ENCODE measurements at regions not wholly inside any gene's neighbourhood (a gene's known extent, or its start where the extent isn't known, plus 50 kb on each side); places are given as distances from the start of the nearest gene placed in this dataset.

DNA sequence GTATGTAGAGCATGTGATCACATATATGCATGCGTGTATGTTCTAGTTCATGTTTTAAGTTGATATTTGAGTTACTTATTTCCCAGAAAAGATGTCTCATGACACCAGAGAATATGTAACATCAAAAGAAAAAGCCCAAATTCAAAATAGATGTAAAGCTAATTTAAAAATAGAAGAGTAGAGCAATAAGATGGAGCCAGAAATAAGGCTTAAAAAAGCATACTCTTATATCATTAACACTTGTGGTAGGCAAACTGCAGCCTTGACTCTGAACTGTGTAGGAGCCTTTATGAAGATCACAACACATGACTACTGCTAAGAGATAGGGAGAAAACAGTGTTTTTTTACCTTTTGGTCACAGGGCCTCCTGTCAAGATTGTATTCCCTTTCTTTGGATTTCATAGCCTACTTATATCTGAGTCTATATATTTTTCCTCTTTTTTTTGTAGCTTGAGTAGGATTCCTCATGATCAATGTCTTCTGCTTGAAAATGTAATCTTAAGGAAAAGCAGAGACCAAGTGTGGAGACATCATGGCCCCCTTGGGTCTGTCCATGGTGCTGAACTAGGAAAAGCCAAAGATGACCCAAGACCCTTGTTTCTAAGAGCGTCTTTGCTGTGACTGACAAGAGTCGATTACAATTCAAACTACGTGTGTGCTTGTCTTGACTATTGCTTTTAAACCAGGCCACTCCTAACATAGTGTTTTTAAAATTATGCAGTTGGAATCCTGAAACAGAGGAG lies 390.4 kb downstream of the SHISA9 start:
- no peak for DNase-seq

DNA sequence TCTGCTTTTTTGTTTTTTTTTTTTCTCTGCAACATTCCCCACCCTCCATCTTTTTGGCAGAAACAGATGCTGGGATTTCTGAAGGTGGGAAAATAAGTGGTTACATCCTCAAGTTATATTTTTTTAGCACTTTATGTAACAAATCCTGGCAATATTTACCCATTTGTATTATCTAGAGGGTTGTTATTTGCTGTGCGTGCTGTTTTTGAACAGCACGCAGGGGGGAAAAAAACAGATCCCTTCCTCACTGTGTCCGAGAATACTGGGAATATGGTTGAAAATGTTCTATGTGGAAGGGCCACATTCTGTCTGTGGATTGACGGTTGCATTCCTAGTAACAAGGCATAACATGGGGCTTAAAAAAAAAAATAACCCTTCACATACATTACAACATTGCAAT lies 394.8 kb downstream of the SHISA9 start:
- DNase-seq: no peak

DNA sequence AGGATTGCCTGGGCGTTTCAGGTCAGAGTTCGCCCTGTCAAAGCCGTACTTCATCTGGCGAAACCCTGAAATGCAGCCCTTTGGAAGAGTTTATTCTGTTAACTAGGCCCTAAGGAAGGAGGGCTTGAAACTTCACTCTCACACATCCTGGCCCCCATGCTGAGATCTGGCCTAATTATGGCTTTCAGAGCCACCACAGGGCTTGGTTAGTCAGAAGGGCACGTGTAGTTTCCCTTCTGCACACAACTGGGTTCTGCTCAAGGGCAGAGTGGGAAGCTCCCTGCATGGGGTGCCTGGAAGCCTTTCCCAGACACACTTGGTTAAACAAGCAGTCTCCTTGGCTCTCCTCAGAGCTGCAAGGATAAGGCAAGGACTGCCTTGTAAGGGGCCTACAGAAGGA lies 397.3 kb downstream of the SHISA9 start:
- DNase-seq: no peak

DNA sequence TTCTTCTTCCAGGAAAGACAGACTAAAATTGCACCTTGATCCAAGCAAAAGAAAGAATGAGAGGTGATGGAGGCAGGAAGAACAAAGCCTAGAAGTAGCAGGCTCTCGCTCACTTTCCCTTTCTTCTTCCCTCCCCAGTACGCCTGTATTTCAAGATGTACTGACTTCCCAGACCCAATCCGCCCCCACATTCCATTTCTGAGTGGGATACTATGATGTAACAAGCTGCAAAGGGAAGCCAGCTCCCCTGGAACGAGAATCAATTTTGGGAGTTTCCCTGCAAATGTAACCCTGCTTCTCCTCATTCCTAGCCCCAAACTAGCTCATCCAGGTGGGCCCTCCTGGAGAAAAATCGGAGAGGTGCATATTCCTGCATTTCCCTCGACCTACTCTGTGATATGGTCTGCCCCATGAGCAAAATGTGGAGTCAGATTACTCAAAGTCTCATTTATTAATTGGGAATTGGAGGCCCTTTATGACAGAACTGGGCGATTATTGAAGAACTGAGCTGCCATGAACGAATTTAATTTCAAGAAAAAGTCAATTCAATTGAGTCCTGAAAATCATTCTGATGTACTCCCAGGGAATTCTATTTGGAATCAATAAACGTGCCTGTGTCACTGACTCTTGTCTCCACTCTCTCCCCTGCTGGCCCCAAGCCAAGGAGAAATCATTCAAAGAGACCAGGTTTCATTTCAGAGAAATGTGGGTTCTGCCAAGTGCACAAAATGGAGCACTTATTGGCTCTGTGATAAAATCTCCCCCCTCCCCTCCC lies 398.9 kb downstream of the SHISA9 start:
- DNase-seq: no peak

DNA sequence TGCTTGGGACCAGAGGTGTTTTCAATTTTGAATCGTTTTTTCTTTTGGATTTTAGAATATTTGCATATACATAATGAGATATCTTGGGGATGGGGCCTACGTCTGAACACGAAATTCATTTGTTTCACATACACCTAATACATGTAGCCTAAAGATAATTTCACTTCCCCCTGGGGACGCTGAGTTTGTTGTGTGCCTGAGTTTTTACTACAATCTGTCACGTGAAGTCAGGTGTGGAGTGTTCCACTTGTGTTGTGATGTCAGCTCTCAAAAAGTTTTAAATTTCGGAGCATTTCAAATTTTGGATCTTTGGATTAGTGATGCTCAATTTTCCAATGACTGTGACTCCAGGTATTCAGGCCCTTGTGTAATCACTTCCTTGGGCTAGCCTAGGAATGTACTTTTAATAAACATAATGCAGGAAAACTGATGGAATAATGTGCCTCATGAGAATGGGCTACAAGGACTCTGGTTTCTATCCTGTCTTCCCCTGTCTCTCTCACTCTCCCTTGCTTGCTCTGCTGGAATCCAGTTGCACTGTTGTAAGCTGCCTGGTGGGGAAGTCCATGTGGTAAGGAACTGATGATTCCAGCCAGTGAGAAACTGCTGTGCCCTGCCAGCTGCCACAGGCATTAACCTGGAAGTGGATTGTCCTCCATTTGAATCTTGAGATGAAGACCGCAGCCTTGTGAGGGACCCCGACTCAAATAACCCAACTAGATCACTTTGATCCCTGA lies 403.8 kb downstream of the SHISA9 start:
- no peak for DNase-seq

- DNase-seq: no peak
These were observed 405.0 kb downstream of the SHISA9 start for GRCh38 chr16:13306161-13306995.

GRCh38 chr16:13307255-13307654 lies 405.9 kb downstream of the SHISA9 start:
- no peak for DNase-seq

GRCh38 chr16:13307851-13308250 lies 406.5 kb downstream of the SHISA9 start:
- no peak for DNase-seq

DNA sequence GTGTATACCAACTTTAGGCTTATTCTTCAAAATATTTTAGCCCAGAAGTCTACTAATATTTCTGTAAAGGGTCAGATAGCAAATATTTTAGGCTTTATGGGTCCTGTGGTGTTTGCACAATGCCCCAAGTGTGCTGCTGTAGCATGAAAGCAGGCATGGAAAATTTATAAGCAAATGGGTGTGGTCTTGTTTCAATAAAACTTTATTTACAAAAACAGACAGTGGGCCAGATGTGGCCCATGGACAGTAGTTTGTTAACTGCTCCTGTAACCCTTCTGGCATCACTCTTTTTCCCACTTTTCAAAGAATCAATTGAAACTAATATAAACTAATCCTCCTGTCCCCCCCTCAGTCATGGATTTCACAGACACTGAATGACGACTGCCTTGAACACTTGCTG lies 410.7 kb downstream of the SHISA9 start:
- no peak for DNase-seq

GRCh38 chr16:13313351-13313750 lies 412.0 kb downstream of the SHISA9 start:
- no peak for DNase-seq

GRCh38 chr16:13314633-13315032 lies 413.2 kb downstream of the SHISA9 start:
- no peak for DNase-seq

DNA sequence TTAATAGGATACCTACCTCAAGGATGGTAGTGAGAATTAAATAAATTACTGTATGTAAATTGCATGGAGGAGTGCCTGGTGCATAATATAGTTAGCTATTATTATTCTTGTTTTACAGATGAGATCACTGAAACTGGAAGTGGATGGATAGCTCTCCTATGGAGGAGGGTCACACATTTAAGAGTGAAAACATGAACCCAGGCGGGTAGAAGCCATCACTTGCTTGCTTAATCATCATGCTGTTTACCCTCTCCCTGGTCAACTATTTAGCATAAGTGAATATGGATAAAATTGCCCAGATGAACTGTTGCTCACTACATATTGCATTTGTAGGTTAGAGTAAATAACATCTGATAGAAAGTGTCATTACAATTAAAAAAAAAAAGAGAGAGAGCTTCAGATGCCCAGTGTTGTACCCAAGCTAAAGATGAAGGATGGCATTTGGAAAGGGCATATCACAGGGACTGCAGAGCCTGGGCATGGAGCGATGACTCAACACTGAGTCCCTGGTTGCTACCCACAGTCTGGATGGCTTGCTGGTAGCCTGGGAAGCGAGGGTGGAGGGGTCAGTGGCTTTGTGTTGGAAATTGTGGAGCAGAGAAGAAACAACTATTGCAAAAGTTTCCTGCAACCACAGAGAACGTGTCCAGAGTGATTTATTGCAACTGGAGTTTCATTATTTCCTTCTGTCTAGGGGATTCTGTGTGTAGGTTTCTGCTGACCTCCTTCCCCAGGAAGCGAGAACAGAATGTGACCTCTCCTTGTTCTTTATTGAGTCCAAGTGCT lies 414.4 kb downstream of the SHISA9 start:
- DNase-seq: no peak

DNA sequence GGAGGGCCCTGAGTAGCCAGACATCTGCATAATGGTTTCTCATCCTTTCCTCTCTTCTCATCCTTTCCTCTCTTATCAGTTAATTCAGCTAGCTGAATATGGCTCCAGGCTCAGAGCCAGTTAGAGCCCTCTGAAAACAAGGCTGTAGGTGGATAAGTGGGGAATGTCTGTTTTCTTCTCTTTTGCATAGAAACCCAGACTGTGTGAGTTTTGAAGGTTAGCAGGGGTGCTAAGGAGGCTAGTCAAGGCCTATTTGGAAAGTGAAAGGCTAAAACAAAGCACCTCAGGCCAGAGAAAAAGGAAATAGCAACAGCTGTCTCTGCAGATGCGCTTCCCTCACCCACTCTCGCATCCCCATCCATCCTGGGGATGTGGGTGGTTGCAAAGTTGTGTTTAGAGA lies 420.9 kb downstream of the SHISA9 start:
- no peak for DNase-seq

DNA sequence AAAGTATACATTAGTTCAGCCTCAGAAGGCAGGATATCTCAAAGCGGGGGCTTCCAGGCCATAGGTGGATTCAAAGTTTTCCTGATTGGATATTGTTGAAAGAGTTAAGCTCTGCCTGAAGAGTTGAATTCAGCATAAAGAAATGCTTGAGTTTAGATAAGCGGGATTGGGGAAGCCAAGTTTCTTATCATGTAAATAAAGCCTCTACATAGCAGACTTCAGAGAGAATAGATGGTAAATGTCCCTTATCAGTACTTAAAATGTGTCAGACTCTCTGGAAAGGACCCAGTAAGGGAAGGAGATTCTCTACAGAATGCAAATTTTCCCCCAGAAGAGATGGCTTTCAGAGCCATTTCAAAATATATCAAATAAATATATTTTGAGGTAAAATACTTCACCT lies 423.5 kb downstream of the SHISA9 start:
- no peak for DNase-seq

- no peak for DNase-seq
These were observed 424.0 kb downstream of the SHISA9 start for GRCh38 chr16:13325396-13325795.

GRCh38 chr16:13331918-13332317 lies 430.5 kb downstream of the SHISA9 start:
- DNase-seq: no peak

DNA sequence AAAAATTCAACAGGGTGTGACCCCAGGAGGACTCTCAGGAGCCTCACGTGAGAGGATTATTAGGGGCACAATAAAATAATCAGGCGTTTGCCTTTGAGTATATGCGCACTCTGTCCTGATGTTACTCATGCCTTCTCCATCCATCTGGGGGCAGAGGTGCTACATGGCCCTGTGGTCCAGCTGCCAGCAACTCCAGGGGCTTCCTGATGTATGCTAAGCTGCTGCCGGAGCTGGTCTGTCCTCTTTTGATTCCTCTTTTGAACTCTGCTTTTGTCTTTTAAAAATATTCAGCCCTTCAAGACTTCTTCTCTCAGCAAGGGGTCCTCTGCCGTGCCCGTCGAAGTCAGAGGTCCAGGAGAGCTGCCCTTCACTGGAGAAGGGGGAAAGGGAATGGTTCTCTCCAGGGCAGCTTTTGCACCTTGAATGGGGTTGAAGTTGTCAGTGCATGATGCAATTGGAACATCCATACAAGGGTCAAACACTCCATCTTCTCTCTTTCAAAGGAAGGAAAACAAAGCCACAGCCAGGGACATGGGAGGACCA lies 431.4 kb downstream of the SHISA9 start:
- DNase-seq: no peak

- no peak for DNase-seq
These were observed 431.9 kb downstream of the SHISA9 start for GRCh38 chr16:13333336-13333735.

GRCh38 chr16:13335879-13336278 lies 434.5 kb downstream of the SHISA9 start:
- DNase-seq: no peak

DNA sequence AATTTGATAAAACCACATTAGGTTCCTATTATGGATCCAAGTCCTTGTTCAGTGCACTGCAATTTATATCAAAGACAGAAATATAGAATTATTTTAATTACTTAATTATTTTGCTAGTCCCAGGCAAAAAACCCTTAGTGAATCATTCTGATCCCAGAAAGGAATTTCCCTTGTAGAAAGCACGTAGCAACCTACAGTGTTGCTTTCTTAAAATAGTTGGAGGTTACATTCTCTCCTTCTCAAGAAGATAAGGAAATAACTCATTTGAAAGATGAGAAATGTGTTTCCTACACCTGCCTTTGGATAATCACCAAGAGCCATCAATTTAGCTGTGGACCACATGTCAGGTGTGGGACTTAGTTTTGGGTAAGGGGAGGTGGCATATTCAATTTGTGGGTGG lies 434.9 kb downstream of the SHISA9 start:
- DNase-seq: no peak

Data from NCI-H226 (cell line).